VCaP (cell line): ENCODE measurements at regions not wholly inside any gene's neighbourhood (a gene's known extent, or its start where the extent isn't known, plus 50 kb on each side); places are given as distances from the start of the nearest gene placed in this dataset.

Experiments
- H3K27ac ChIP-seq: fragments of 450-650 bp; 2 replicates; pipeline ENCODE4 v1.5.1; 2017
- CTCF ChIP-seq: fragments of 450-650 bp; conservative IDR thresholded peaks from 2 replicates; pipeline ENCODE4 v1.5.1; 2017; ENCODE audit warnings: mild to moderate bottlenecking, moderate library complexity

GRCh38 chr1:29383746-29384371 is 147.5 kb downstream of the PTPRU start:
- TF ChIP-seq CTCF, result no peak
- H3K27ac ChIP-seq, result no peak overlapping the region

GRCh38 chr1:29382851-29383745 is 146.8 kb downstream of the PTPRU start:
- no peak for TF ChIP-seq CTCF
- H3K27ac ChIP-seq, result no peak overlapping the region

- no peak overlapping the region for H3K27ac ChIP-seq
- TF ChIP-seq CTCF, result no peak
Observed at GRCh38 chr1:29381426-29381825, 145.1 kb downstream of the PTPRU start.

- no peak for TF ChIP-seq CTCF
- H3K27ac ChIP-seq, result no peak overlapping the region
Observed at GRCh38 chr1:29380532-29380931, 144.2 kb downstream of the PTPRU start.

GRCh38 chr1:29379443-29380073 is 143.2 kb downstream of the PTPRU start:
- TF ChIP-seq CTCF, result peak; percentile 62
- H3K27ac ChIP-seq, result no peak overlapping the region
